OCI-LY1 (cell line): ENCODE measurements at regions not wholly inside any gene's neighbourhood (a gene's known extent, or its start where the extent isn't known, plus 50 kb on each side); places are given as distances from the start of the nearest gene placed in this dataset.

Source experiments
- H2AFZ ChIP-seq: fragments of 200-600 bp; sonication (generic), shearing (Covaris generic); 2 replicates; pipeline ENCODE4 v1.6.0; 2014; ENCODE audit warnings: antibody characterized with exemption, mild to moderate bottlenecking, low read length
- H3F3A ChIP-seq: fragments of 200-600 bp; sonication (generic), shearing (Covaris generic); 2 replicates; pipeline ENCODE4 v1.6.0; 2014; ENCODE audit warnings: mild to moderate bottlenecking, antibody characterized with exemption, low read length, moderate library complexity; ENCODE audit not compliant: insufficient read depth
- H3K27ac ChIP-seq: fragments of 200-600 bp; sonication (generic); 2 replicates; pipeline ENCODE4 v1.5.1; 2014; ENCODE audit warnings: low read length, mixed run types, mild to moderate bottlenecking, low read depth; ENCODE audit not compliant: poor library complexity, severe bottlenecking
- H3K27me3 ChIP-seq: fragments of 200-600 bp; sonication (generic); 2 replicates; pipeline ENCODE4 v1.6.0; 2014; ENCODE audit warnings: antibody characterized with exemption, mild to moderate bottlenecking, low read length, moderate library complexity; ENCODE audit not compliant: insufficient read depth
- H3K36me3 ChIP-seq: fragments of 200-600 bp; sonication (generic); 2 replicates; pipeline ENCODE4 v1.6.1; 2014; ENCODE audit warnings: mild to moderate bottlenecking, antibody characterized with exemption, low read length, moderate library complexity, mixed read lengths; ENCODE audit not compliant: insufficient read depth
- H3K4me1 ChIP-seq: fragments of 200-600 bp; sonication (generic); 2 replicates; pipeline ENCODE4 v1.5.1; 2014; ENCODE audit warnings: mild to moderate bottlenecking, low read length, moderate library complexity; ENCODE audit not compliant: insufficient read depth, severe bottlenecking
- H3K4me2 ChIP-seq: fragments of 200-600 bp; sonication (generic), shearing (Covaris generic); 2 replicates; pipeline ENCODE4 v1.6.1; 2014; ENCODE audit warnings: low read length
- H3K4me3 ChIP-seq: fragments of 200-600 bp; sonication (generic); 2 replicates; pipeline ENCODE4 v1.5.1; 2014; ENCODE audit warnings: low read length, low read depth, mild to moderate bottlenecking, mixed read lengths; ENCODE audit not compliant: poor library complexity, severe bottlenecking
- H3K79me2 ChIP-seq: fragments of 200-600 bp; shearing (Covaris generic); 2 replicates; pipeline ENCODE4 v1.6.1; 2016; ENCODE audit warnings: mixed run types, low read length, mixed read lengths; ENCODE audit not compliant: insufficient read depth
- H3K9ac ChIP-seq: fragments of 200-600 bp; sonication (generic), shearing (Covaris generic); 2 replicates; pipeline ENCODE4 v1.6.1; 2014; ENCODE audit warnings: mild to moderate bottlenecking, low read length, mixed read lengths
- H3K9me2 ChIP-seq: fragments of 200-600 bp; sonication (generic), shearing (Covaris generic); 2 replicates; pipeline ENCODE4 v1.6.1; 2014; ENCODE audit warnings: low read depth, mild to moderate bottlenecking, low read length, mixed read lengths
- H3K9me3 ChIP-seq: fragments of 200-600 bp; shearing (Covaris generic); 2 replicates; pipeline ENCODE4 v1.6.1; 2014; ENCODE audit warnings: low read length, mixed read lengths
- H4K20me1 ChIP-seq: fragments of 200-600 bp; sonication (generic), shearing (Covaris generic); 2 replicates; pipeline ENCODE4 v1.6.0; 2016; ENCODE audit warnings: mild to moderate bottlenecking, low read length; ENCODE audit not compliant: insufficient read depth
- CTCF ChIP-seq: fragments of 200-600 bp; sonication (generic), shearing (Covaris generic); IDR thresholded peaks from 2 replicates; pipeline ENCODE4 v1.5.1; 2017; ENCODE audit warnings: mild to moderate bottlenecking, antibody characterized with exemption, low read length, moderate library complexity, mixed read lengths
- EZH2 ChIP-seq: fragments of 200-600 bp; sonication (generic), shearing (Covaris generic); IDR thresholded peaks from 2 replicates; pipeline ENCODE4 v1.8.0; 2017; ENCODE audit warnings: borderline replicate concordance, mixed run types, mild to moderate bottlenecking, antibody characterized with exemption, low read length, moderate library complexity, mixed read lengths

GRCh38 chr12:30437044-30437443, 258.6 kb downstream of the IPO8 start:
- Histone ChIP-seq H3K4me3 (no peak overlapping the region), H3K27me3 (0 out of 2 replicates have a peak, but pooled peaks cover 2% of the 10 kb centered on the region), H4K20me1 (no peaks in the 10 kb centered on the region), H3K4me2 (no peak overlapping the region), H3F3A (no peaks in the 10 kb centered on the region), H2AFZ (no peak overlapping the region), H3K4me1 (no peaks in the 10 kb centered on the region), H3K79me2 (no peaks in the 10 kb centered on the region), H3K36me3 (no peaks in the 10 kb centered on the region), H3K9me3 (no peaks in the 10 kb centered on the region), H3K9ac (no peak overlapping the region), H3K27ac (no peak overlapping the region), H3K9me2 (no peaks in the 10 kb centered on the region)
- no peak for TF ChIP-seq EZH2
- no peak for TF ChIP-seq CTCF

GRCh38 chr12:30428098-30428497, 267.6 kb downstream of the IPO8 start:
- H3F3A ChIP-seq, result no peaks in the 10 kb centered on the region
- H2AFZ ChIP-seq, result no peak overlapping the region
- no peak overlapping the region for H3K4me2 ChIP-seq
- no peaks in the 10 kb centered on the region for H3K4me1 ChIP-seq
- no peaks in the 10 kb centered on the region for H3K9me2 ChIP-seq
- no peak overlapping the region for H3K9ac ChIP-seq
- H3K79me2 ChIP-seq, result no peaks in the 10 kb centered on the region
- TF ChIP-seq CTCF (no peak), EZH2 (no peak)
- no peaks in the 10 kb centered on the region for H3K36me3 ChIP-seq
- no peaks in the 10 kb centered on the region for H3K27me3 ChIP-seq
- no peaks in the 10 kb centered on the region for H4K20me1 ChIP-seq
- H3K27ac ChIP-seq, result no peak overlapping the region
- no peaks in the 10 kb centered on the region for H3K9me3 ChIP-seq
- H3K4me3 ChIP-seq, result no peak overlapping the region

GRCh38 chr12:30427555-30427954, 268.1 kb downstream of the IPO8 start:
- Histone ChIP-seq H3K9me3 (no peaks in the 10 kb centered on the region), H2AFZ (no peak overlapping the region), H3K9me2 (no peaks in the 10 kb centered on the region), H3K36me3 (no peaks in the 10 kb centered on the region), H3K9ac (no peak overlapping the region), H3K27me3 (no peaks in the 10 kb centered on the region), H3F3A (no peaks in the 10 kb centered on the region), H3K4me2 (no peak overlapping the region), H3K79me2 (no peaks in the 10 kb centered on the region), H4K20me1 (no peaks in the 10 kb centered on the region), H3K4me3 (no peak overlapping the region), H3K4me1 (no peaks in the 10 kb centered on the region), H3K27ac (no peak overlapping the region)
- TF ChIP-seq CTCF (no peak), EZH2 (no peak)
